ENCODE measurements at regions not wholly inside any gene's neighbourhood (a gene's known extent, or its start where the extent isn't known, plus 50 kb on each side); places are given as distances from the start of the nearest gene placed in this dataset.

- Histone ChIP-seq H3K4me3 (ENCODE audit: low read depth, low read length) (no peak overlapping the region), H3K36me3 (ENCODE audit: control insufficient read depth, insufficient read depth, low read length) (no peaks in the 10 kb centered on the region), H3K27me3 (ENCODE audit: control insufficient read depth, insufficient read depth, low read length) (no peaks in the 10 kb centered on the region)
- peak; percentile 89 for DNase-seq (ENCODE audit: low read depth)
- TF ChIP-seq, protein P1, sequence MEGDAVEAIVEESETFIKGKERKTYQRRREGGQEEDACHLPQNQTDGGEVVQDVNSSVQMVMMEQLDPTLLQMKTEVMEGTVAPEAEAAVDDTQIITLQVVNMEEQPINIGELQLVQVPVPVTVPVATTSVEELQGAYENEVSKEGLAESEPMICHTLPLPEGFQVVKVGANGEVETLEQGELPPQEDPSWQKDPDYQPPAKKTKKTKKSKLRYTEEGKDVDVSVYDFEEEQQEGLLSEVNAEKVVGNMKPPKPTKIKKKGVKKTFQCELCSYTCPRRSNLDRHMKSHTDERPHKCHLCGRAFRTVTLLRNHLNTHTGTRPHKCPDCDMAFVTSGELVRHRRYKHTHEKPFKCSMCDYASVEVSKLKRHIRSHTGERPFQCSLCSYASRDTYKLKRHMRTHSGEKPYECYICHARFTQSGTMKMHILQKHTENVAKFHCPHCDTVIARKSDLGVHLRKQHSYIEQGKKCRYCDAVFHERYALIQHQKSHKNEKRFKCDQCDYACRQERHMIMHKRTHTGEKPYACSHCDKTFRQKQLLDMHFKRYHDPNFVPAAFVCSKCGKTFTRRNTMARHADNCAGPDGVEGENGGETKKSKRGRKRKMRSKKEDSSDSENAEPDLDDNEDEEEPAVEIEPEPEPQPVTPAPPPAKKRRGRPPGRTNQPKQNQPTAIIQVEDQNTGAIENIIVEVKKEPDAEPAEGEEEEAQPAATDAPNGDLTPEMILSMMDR (IDR thresholded peaks at IDR 0.05; ENCODE audit: insufficient read depth, low read length, poor library complexity, severe bottlenecking), result no peak
Measured at GRCh38 chr5:57692582-57693487, 210.2 kb upstream of the ACTBL2 start.

- no peaks in the 10 kb centered on the region for H3K27me3 ChIP-seq (ENCODE audit: control insufficient read depth, insufficient read depth, low read length)
- no peaks in the 10 kb centered on the region for H3K36me3 ChIP-seq (ENCODE audit: control insufficient read depth, insufficient read depth, low read length)
- TF ChIP-seq, protein P1 (IDR thresholded peaks at IDR 0.05; ENCODE audit: insufficient read depth, low read length, poor library complexity, severe bottlenecking), result no peak
- H3K4me3 ChIP-seq (ENCODE audit: low read depth, low read length), result no peak overlapping the region
- no peak for DNase-seq (ENCODE audit: low read depth)
Measured at GRCh38 chr5:57690724-57691123, 208.1 kb upstream of the ACTBL2 start.

GRCh38 chr5:57687596-57687995 lies 205.0 kb upstream of the ACTBL2 start:
- H3K27me3 ChIP-seq (ENCODE audit: control insufficient read depth, insufficient read depth, low read length), result no peaks in the 10 kb centered on the region
- H3K36me3 ChIP-seq (ENCODE audit: control insufficient read depth, insufficient read depth, low read length), result no peaks in the 10 kb centered on the region
- TF ChIP-seq, protein P1 (IDR thresholded peaks at IDR 0.05; ENCODE audit: insufficient read depth, low read length, poor library complexity, severe bottlenecking), result no peak
- DNase-seq (ENCODE audit: low read depth), result no peak
- no peak overlapping the region for H3K4me3 ChIP-seq (ENCODE audit: low read depth, low read length)

GRCh38 chr5:57685516-57686255 lies 203.1 kb upstream of the ACTBL2 start:
- TF ChIP-seq, protein P1 (IDR thresholded peaks at IDR 0.05; ENCODE audit: insufficient read depth, low read length, poor library complexity, severe bottlenecking), result no peak
- DNase-seq (ENCODE audit: low read depth), result no peak
- H3K4me3 ChIP-seq (ENCODE audit: low read depth, low read length), result no peak overlapping the region
- H3K27me3 ChIP-seq (ENCODE audit: control insufficient read depth, insufficient read depth, low read length), result no peaks in the 10 kb centered on the region
- no peaks in the 10 kb centered on the region for H3K36me3 ChIP-seq (ENCODE audit: control insufficient read depth, insufficient read depth, low read length)

- Histone ChIP-seq H3K27me3 (ENCODE audit: control insufficient read depth, insufficient read depth, low read length) (no peaks in the 10 kb centered on the region), H3K36me3 (ENCODE audit: control insufficient read depth, insufficient read depth, low read length) (no peaks in the 10 kb centered on the region), H3K4me3 (ENCODE audit: low read depth, low read length) (no peak overlapping the region)
- TF ChIP-seq, protein P1 (IDR thresholded peaks at IDR 0.05; ENCODE audit: insufficient read depth, low read length, poor library complexity, severe bottlenecking), result no peak
- no peak for DNase-seq (ENCODE audit: low read depth)
Measured at GRCh38 chr5:57684299-57684702, 201.7 kb upstream of the ACTBL2 start.
